ENCODE measurements at regions not wholly inside any gene's neighbourhood (a gene's known extent, or its start where the extent isn't known, plus 50 kb on each side); places are given as distances from the start of the nearest gene placed in this dataset.

- no peak for DNase-seq (ENCODE audit: low read depth, low spot score)
- H3K9me3 ChIP-seq (ENCODE audit: control insufficient read depth, insufficient read depth, low read length) = no peaks in the 10 kb centered on the region; the same call in 1 of the 2 replicates
- TF ChIP-seq CTCF (IDR thresholded peaks at IDR 0.05; ENCODE audit: low read depth, low read length) = no peak
- POLR2A ChIA-PET = no interaction called here
- no peak overlapping the region for H3K27ac ChIP-seq (ENCODE audit: low read depth, low read length)
- no peak overlapping the region for H3K4me3 ChIP-seq (ENCODE audit: low read depth, low read length)
- H3K27me3 ChIP-seq (ENCODE audit: control insufficient read depth, insufficient read depth, low read length) = no peaks in the 10 kb centered on the region
- CTCF ChIA-PET = no interaction called here
Observed at GRCh38 chr20:6908673-6909072, 141.2 kb downstream of the BMP2 start.

- H3K27me3 ChIP-seq (ENCODE audit: control insufficient read depth, insufficient read depth, low read length) = no peaks in the 10 kb centered on the region
- POLR2A ChIA-PET = no interaction called here
- H3K4me3 ChIP-seq (ENCODE audit: low read depth, low read length) = no peak overlapping the region
- CTCF ChIA-PET = no interaction called here
- H3K9me3 ChIP-seq (ENCODE audit: control insufficient read depth, insufficient read depth, low read length) = no peaks in the 10 kb centered on the region; the same call in 1 of the 2 replicates
- H3K27ac ChIP-seq (ENCODE audit: low read depth, low read length) = no peak overlapping the region
- no peak for DNase-seq (ENCODE audit: low read depth, low spot score)
- TF ChIP-seq CTCF (IDR thresholded peaks at IDR 0.05; ENCODE audit: low read depth, low read length) = no peak
Observed at GRCh38 chr20:6909608-6910007, 142.1 kb downstream of the BMP2 start.

- ChIA-PET CTCF (no interaction called here), POLR2A (no interaction called here)
- Histone ChIP-seq H3K4me3 (ENCODE audit: low read depth, low read length) (no peak overlapping the region), H3K27me3 (ENCODE audit: control insufficient read depth, insufficient read depth, low read length) (no peaks in the 10 kb centered on the region), H3K27ac (ENCODE audit: low read depth, low read length) (no peak overlapping the region), H3K9me3 (ENCODE audit: control insufficient read depth, insufficient read depth, low read length) (peaks cover 5% of the 10 kb centered on the region; the same call in 1 of the 2 replicates)
- TF ChIP-seq CTCF (IDR thresholded peaks at IDR 0.05; ENCODE audit: low read depth, low read length) = no peak
- DNase-seq (ENCODE audit: low read depth, low spot score) = no peak
Observed at GRCh38 chr20:6914986-6915385, 147.5 kb downstream of the BMP2 start.

DNA sequence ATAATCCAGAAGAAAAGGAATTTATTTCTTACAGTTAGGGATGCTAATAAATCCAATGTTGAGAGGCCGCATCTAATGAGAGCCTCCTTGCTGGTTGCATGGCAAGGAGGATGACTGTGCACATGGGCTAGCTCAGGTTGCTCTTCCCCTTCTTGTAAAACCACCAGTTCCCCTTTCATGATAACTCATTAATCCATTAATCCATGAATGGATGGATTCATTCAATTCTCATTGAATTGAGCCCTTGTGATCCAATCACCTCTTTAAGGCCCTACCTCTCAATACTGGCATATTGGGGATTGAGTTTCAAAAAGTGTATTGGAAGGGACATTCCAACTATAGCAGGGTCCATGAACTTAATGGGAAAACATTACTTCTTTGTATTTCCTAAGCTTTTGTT, 149.5 kb downstream of the BMP2 start:
- CTCF ChIA-PET = no interaction called here
- H3K27ac ChIP-seq (ENCODE audit: low read depth, low read length) = no peak overlapping the region
- POLR2A ChIA-PET = no interaction called here
- no peak for DNase-seq (ENCODE audit: low read depth, low spot score)
- no peaks in the 10 kb centered on the region for H3K27me3 ChIP-seq (ENCODE audit: control insufficient read depth, insufficient read depth, low read length)
- no peak for TF ChIP-seq CTCF (IDR thresholded peaks at IDR 0.05; ENCODE audit: low read depth, low read length)
- peaks cover 5% of the 10 kb centered on the region; the same call in 1 of the 2 replicates for H3K9me3 ChIP-seq (ENCODE audit: control insufficient read depth, insufficient read depth, low read length)
- no peak overlapping the region for H3K4me3 ChIP-seq (ENCODE audit: low read depth, low read length)

GRCh38 chr20:6919792-6920468, 152.4 kb downstream of the BMP2 start:
- CTCF ChIA-PET = no interaction called here
- H3K4me3 ChIP-seq (ENCODE audit: low read depth, low read length) = no peak overlapping the region
- H3K27ac ChIP-seq (ENCODE audit: low read depth, low read length) = no peak overlapping the region
- POLR2A ChIA-PET = no interaction called here
- no peaks in the 10 kb centered on the region for H3K27me3 ChIP-seq (ENCODE audit: control insufficient read depth, insufficient read depth, low read length)
- no peak for DNase-seq (ENCODE audit: low read depth, low spot score)
- no peak for TF ChIP-seq CTCF (IDR thresholded peaks at IDR 0.05; ENCODE audit: low read depth, low read length)
- H3K9me3 ChIP-seq (ENCODE audit: control insufficient read depth, insufficient read depth, low read length) = peaks cover 12% of the 10 kb centered on the region
